Stimulated activated CD4-positive, alpha-beta T cell treated with anti-CD3 and anti-CD28 coated beads, Interleukin-4, amount 100 ng/mL, for 48 hours (primary cell): ENCODE measurements at regions not wholly inside any gene's neighbourhood (a gene's known extent, or its start where the extent isn't known, plus 50 kb on each side); places are given as distances from the start of the nearest gene placed in this dataset.
"Not testable (repeated sequence)": the region's sequence is repeated elsewhere in the genome, so short reads cannot be mapped to it uniquely, and the experiment has no call there.

ENCODE experiments used
- DNase-seq, 2 donors: peaks; one replicate each; pipeline ENCODE4 v3.0.0-alpha.2; 2020; ENCODE audit warnings: low read depth in 2 of 2

DNA sequence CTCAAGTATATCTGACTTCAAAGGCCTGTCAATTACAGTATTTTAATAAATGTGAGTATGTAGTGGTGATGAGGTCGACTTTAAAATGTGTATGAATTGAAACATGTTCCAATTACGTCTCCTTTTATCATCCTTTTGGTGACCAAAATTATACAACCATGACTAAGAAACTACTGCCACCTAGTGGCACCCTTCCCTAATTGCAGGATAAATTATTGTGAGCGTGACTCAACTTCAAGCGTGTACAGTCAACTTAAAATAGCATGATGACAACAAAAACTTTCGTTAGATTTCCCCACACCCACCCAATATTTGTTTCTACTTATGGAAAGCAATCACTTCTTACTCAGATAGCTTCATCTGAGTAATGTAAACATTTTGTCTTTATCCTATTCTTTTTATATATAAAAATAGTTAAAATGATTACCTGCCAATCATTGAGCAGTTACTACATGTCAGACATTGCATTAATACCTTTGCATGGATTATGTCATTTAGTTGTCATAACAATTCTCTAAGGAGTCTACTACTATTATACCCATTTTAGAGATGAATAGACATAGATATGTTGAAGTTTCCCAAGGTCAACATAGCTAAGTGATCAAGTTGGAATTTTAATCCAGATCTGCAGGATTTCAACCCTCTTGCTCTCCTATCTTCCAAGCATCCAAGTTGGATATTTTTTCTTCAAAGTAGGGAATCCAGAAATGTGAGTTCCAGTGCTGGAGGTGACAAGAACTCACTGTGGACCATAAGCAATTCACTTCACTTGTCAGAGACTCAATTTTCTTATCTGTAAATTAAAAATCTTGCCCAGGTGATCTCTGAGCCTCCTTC, 106.0 kb downstream of the MEX3B start:
- peak; percentile 2 to 10 for DNase-seq

DNA sequence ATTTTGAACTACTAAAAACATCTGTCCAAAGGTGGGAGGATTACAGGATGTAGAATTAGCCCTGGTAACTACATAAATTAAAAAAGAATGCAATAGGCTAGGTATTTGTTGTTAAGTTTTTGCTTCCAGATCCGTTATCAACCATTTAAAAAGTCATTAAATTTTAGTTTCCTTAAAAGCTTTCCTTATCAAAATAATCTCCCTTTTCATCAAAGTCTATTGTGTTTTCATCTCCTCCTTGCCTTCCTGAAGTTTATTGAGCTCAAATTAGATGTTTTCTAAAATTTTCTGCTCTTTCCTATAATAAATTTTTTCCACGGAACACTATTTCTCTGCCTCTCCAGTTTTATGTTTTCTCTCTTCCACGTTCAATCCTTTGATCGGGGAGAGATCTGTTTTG, 108.6 kb downstream of the MEX3B start:
- no peak for DNase-seq

DNA sequence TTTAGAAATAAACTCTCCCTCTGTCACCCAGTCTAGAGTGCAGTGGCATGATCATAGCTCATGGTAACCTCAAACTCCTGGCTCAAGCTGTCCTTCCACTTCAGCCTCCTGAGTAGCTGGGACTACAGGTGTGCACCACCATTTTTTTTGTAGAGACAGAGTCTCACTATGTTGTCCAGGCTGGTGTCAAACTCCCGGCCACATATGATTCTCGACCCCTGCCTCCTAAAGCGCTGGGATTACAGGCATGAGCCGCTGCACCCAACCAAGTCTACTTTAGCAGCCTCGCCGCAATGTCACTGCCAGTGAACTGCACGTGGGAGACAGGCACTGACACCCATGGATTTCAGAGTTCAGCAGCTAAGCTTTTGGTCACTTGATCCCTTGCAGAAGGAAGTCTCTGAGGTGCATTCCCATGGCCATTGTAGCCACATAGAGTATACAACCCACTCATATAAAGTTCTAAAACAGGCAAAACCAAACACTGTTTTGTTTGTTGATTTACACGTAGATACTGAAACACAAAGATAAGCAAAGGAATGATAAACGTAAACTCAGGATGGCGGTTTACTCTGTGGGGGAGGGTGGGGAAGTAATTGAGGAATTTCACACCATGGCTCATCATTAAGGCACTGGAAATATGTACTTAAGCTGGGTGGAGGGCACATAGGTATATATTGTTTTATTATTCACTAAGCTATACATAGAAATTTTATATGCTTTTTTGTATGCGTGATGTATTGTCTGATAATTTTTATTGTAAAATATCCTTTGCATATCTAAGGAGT, 115.0 kb downstream of the MEX3B start:
- no peak for DNase-seq

DNA sequence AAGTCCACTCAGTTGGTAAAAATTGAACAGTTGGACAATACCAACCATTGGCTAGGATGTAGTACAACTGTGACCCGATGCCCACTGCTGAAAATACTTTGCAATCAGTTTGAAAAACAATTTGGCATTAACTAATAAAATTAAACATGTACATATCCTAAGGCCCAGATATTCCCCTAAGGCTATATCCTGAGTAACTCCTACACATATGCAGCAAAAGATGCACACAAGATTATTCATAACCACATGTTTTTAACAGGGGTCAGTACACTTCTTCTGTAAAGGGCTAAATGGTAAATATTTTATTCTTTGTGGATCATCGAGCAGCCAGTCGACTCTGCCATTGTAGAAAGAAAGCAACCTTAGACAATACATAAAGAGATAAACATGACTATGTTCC, 116.3 kb downstream of the MEX3B start:
- DNase-seq = no peak

DNA sequence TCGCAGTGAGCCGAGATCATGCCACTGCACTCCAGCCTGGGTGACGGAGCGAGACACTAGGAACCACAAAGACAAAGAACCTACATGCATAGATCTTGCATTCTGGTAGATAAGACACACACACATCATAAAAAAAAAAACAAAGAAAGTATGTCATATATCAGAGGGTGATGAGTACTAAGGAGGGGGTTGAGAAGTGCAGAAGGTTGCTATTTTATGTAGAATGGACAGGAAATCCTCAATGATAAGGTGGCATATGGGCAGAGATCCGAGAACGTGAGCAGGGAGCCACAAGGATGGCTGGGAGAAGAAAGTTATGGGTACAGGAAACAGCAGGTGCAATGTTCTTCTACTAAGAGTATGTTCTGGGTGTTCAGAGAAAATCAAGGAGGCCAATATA, 118.8 kb downstream of the MEX3B start:
- DNase-seq = no peak

DNA sequence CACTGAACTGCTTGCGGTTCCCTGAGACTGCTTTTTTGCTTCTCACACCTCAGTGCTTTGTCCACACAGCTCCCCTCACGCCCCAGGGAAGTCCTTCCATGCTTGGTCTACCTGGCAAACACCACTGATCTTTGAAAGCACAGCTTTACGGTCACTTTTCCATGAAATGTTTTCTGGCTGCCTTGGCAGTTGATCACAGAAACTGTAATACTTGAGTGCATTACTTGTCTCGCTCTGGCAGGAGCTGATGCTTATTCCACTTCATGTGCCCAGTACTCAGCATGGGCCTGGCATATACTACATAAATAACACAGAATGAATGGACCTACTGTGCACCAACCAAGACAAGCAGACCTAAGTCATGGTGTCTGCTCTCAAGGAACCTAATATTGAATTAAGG, 121.1 kb downstream of the MEX3B start:
- no peak for DNase-seq

DNA sequence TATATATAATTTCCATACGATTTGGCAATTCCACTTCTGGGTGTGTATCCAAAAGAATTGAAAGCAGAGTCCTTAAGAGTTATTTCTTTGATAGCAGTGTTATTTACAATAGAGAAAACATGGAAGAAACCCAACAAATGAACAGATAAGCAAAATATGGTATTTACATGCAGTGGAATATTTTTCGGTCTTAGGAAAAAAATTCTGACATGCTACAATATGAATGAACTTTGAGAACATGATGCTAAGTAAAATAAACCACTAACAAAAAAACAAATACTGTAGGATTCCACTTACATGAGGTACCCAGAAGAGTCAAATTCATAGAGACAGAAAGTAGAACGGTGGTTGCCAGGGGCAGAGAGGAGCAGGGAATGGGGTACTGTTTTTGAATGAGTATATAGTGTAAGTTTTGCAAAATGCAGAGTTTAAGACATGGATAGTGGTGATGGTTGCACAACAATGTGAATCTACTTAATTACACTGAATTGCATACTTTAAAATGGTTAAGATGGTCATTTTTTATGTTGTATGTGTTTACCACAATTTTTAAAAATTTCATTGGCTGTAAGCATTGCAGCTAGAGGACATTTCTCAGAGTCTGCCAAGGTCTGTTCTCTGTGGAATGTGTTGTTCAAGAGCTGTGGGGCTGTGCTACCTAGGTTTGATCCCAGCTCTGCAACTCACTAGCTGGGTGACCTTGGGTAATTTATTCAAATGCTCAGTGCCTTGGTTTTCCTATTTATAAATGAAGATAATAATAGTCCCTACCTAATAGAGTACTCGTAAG, 122.1 kb downstream of the MEX3B start:
- DNase-seq = no peak

DNA sequence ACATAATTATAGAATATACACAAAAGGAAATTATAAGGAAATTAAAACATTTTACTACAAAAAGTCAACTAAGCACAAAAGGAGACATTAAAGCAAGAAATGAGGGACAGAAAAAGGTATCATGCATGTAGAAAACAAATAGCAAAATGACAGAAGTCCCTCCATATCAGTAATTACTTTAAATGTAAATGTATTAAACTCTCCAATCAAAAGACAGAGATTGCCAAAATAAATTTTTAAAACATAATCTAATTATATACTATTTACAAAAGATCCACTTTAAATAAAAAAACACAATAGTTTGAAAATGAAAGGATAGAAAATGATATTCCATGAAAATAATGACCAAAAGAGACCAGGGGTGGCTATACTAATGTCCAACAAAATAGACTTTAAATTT, 123.7 kb downstream of the MEX3B start:
- DNase-seq = no peak

DNA sequence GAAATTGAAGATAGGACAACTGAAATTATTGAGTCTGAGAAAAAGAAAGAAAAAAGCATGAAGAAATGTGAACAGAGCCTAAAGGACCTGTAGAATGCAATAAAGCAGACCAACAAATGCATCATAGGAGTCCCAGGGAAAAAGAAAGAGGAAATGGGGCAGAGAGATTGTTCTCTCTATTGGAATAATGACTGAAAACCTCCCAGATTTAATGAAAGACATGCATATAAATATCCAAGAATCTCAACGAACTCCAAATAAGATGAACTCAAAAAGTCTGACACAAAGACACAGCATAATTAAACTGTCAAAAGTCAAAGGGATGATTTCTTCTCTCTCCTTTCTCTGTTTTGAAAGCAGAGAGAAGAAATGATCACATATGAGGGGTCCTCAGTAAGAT, 124.7 kb downstream of the MEX3B start:
- DNase-seq = no peak

DNA sequence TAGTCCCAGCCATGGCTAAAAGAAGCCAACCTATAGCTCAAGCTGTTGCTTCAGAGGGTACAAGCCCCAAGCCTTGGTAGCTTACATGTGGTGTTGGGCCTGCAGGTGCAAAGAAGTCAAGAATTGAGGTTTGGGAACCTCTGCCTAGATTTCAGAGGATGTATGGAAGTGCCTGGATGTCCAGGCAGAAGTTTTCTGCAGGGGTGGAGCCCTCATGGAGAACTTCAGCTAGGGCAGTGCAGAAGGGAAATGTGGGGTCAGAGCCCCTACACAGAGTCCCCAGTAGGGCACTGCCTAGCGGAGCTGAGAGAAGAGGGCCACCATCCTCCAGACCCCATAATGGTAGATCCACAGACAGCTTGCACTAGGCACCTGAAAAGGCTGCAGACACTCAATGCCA, 127.1 kb downstream of the MEX3B start:
- DNase-seq = not testable (repeated sequence)

DNA sequence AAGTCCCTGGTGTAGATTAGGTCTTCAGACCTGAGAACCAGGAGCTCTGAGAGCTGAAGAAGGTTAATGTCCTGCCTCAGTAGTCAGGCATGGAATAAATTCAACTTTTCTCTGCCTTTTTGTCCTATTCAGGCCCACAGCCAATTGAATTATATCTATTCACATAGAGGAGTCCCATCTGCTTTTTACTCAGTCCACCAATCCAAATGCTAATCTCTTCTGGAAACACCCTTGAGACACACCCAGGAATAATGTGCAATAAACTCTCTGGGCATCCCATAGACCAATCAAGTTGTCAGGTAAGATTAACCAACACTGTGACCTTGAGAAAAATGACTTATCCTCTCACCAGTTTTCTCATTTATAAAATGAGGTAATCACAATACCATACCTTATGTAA, 129.4 kb downstream of the MEX3B start:
- DNase-seq = no peak

DNA sequence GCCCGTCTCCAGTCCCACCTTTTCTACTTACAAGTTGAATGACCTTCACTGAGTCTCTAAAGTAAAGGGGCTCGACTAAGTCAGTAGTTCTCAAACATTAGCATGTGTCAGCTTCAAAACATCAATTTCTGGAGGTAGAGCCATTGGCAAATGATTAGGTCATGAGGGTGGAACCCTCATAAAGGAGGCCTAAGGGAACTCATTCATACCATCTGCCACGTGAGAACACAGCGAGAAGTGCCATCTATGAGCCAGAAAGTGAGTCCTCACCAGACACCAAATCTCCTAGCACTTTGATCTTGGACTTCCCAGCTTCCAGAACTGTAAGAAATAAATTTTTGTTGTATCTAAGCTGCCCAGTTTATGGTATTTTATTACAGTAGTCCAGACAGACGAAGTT, 129.8 kb downstream of the MEX3B start:
- no peak for DNase-seq

DNA sequence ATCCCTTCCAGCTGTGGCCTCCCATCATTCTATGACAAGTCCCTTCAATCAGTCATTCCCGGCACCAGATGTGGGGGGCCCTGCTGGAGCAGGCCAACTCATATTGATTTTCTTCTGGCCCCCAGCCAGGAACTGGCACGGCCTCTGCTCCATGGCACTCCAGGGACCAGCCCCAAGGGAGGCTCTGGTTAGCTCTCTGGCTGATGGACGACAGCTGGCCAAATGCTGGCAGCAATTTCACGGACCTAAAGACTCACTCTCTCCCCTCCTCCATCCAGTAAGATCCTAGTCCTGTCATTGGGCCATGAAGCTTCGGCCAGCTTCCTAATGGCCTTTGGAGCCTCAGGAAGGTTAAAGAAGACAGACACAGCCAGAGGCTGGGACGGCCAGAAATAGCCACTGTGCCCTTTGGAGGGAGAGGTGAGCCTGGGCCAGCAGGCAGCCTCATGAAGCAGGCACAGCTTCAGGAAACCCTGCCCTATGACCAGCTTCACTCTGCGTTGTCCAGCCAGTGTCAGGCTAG, 131.0 kb downstream of the MEX3B start:
- no peak for DNase-seq

DNA sequence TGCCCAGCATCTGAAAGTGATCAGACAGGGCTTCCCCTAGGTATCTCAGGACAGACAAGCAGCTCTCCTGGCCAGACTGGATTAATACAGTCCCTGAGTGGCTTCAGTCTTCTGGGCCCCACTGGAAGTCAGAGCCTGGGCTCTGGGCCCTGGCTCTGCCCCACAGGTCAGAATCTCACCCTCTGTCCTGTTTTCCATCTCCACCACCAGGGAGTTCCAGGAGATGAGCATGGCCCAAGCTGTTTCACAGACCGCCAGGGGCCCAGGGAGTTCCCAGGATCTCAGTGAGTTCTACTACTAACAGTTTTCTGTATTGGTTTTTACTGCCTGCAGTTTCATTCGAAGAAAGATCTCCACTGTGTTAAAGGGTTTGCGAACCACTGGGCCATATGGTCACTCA, 131.5 kb downstream of the MEX3B start:
- no peak for DNase-seq

DNA sequence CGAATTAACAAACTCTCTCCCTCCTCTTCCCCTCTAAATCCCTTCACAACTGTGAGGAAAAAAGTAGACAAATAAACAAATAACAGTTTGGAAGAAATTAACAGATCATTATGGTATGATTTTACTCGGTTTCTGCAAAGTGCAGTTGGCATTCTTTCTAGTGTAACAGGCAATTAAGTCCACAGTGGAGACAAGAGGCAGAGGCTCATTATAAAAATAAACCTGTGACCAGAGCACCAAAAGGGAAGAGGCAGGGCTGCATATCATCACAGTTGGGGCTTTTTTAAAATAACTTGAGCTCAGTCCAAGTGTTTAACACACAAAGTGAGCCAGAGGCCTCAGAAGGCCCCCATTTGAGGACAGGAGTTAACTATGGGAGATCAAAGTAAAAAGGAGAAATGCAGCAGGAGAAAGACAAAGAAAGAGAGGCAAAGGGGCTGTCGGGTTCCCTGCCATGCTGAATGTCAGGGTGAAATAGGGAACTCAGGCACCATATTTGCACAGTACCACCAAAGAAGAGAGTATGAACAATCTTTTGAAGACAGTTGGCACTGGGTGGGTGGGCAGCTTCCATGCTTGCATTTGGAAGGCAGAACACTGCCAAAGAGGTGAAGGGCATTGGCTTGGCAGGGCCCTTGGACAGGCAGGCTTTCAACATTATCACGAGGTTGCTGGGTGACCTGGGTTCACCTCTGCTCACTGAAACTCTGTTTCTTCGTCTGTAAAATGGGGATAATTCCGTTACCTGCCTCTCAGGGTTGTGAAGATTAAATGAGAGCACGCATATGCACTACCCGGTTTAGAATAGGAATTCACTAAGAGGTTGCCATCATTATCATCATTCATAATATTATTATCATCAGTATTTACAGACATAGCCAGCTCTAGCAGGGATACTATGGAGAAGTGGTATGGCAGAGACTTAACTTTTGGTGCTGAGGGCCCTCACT, 134.5 kb downstream of the MEX3B start:
- DNase-seq = no peak

DNA sequence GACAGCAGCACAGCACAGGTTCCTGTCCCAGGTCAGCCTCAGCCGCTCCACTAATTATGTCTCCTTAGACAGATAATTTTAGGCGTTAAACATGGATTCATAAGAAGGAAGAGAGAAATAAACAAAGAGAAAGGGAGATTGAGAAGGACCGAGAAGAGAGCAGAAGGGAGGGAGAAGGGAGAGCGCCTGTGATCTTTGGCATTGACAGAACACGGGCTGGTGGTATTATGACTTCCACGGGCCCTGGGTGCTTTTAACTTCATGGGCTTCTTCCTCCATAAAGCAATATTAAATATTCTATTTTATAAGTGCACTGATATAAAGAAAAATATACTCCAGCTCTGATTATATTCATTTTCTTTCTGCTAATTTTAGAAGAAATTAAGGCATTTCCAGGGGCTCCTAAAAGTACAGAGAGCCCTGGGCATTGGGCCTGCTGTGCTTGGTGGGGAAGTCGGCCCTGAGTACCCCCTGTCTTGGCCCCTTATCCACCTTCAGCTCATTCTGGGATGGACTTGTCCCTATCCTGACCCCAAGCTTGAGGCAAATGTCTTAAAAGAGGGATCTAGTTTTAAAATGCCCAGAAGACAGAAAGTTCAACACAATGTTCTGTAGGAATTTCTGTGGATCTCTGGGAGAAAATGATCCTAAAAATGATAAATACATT, 135.3 kb downstream of the MEX3B start:
- DNase-seq = no peak

DNA sequence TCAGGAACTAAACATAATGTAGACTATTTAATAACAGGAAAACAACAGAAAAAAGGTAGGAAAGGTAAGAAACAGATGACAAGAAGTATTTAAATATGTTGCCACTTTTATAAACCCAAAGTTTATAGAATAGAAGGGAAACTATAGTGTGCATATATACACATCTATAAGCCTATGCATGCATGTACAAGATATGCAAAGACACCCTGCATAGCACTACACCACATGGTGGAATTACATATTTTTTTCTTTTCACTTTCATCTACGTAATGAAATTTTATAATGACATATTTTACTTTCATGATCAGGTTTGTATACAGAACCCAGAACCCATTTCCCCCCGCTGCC, 136.8 kb downstream of the MEX3B start:
- no peak for DNase-seq

DNA sequence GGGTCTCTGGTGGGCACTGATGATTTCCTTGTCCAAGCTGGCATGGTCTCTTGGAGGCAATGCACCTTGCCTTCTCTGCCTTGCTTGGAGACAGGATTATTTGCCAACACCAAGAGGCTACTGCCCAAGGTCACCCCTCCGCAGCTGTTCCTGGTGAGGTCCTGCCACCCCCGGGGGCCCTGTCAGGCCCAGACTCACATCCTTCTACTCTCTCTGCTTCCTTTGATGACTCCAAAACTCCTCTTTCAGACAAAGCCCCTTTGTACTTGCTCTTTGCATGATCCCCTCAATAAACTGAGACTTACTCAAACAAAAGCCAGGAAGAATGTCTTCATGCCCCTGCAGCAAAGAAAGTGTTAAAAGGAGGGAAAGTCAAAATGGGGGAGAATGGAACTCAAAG, 137.7 kb downstream of the MEX3B start:
- DNase-seq = no peak

DNA sequence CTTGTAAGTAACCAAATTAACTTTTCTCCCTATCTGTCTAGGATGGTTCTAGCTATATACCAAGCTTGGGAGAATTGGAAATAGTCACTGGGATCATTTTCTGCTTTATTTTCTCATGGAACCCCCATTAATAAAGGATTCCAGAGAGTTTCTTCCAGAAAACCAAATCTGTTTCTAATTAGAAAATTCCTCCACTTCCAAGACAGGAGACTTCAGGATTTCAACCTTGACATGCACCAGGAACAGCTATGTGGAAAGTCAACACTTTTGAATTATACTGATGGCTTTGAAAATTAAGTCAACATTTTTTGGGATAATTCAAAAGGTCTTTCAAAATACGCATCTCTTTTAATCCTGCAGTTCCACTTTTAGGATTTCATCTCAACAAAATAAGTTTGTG, 138.3 kb downstream of the MEX3B start:
- DNase-seq = no peak

DNA sequence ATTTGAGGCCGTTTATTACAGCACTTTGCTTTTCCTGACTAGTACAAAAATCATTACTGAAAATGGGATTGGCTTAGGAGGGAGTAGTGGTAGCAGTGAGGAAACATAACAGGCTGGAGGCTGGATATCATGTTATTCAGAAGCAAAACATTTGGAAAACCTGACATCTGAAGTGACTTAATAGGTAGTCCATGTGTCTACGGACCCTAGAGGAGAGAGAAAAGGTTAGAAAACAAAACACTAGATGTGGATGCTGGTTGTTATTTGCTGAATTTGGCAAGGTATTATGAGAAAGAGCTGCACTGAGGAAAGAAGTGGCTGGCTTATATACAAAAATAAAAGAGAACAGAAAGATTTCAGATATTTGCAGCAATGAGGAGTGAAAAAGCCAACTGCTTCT, 139.9 kb downstream of the MEX3B start:
- DNase-seq = no peak

DNA sequence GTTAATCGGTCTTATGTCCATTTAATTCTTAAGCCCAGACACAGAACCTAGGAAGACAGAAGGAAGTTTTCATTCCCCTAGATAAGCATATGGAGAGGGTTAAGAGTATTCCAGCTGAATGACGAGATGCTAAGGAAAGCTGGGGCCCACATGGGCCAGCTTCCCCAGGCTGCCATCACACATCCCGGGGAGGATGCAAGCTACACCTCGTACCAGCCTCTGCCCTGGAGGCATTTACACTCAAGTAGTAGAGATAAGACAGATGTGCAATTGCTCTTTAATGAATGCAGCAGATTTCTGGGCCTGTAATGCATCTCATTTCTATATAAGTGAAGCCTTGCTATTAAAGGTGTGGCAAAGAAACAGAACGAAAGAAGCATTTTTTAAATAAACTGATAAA, 144.5 kb downstream of the MEX3B start:
- DNase-seq = no peak
